B cell (primary cell): ENCODE measurements at regions not wholly inside any gene's neighbourhood (a gene's known extent, or its start where the extent isn't known, plus 50 kb on each side); places are given as distances from the start of the nearest gene placed in this dataset.

Source experiments
- ATAC-seq: fragments of 200-7000 bp; cut with Tn5 transposase; one replicate; pipeline ENCODE4 v1.10.0; 2021; ENCODE audit warnings: low read depth, mild to moderate bottlenecking, moderate number of reproducible peaks, moderate library complexity
- CTCF ChIA-PET: fragments of 350-600 bp; sonication (Branson Sonifier 250); formaldehyde crosslinking; loops from one replicate; lab custom pipeline; 2021; ENCODE audit warnings: antibody characterized with exemption, inconsistent platforms; lab: Charles Lee
- POLR2A ChIA-PET: fragments of 350-600 bp; sonication (Branson Sonifier 250); formaldehyde crosslinking; loops from one replicate; lab custom pipeline; 2021; ENCODE audit warnings: antibody characterized with exemption; lab: Charles Lee
- DNase-seq: peaks from one replicate; pipeline ENCODE4 v3.0.0; 2013
- H2AFZ ChIP-seq: 2 replicates; pipeline ENCODE4 v1.6.1; 2012; ENCODE audit warnings: mild to moderate bottlenecking, low read depth, low read length; ENCODE audit not compliant: insufficient read depth, poor library complexity, severe bottlenecking
- H3K27ac ChIP-seq, 2 donors: 1 replicate in 1 of 2; 2 replicates in 1 of 2; pipeline ENCODE4 v1.5.1; 2012 to 2013; ENCODE audit warnings: low read length in 2 of 2, mild to moderate bottlenecking in 2 of 2, moderate library complexity in 1 of 2
- H3K27me3 ChIP-seq, 4 experiments: fragments of 200-600 bp in 1 of 4; sonication (generic) in 1 of 4; replicated peaks in 1 of 4; 1 replicate in 2 of 4; 2 replicates in 2 of 4; pipeline versions ENCODE4 v1.6.1 to v1.7.0; 2013 to 2016; ENCODE audit warnings: low read length in 3 of 4, mild to moderate bottlenecking in 2 of 4, mixed read lengths in 1 of 4, moderate library complexity in 1 of 4; ENCODE audit not compliant: insufficient read depth in 4 of 4, control insufficient read depth in 3 of 4; ENCODE audit errors: control extremely low read depth in 1 of 4
- H3K36me3 ChIP-seq, 2 experiments: replicated peaks in 1 of 2; 1 replicate in 1 of 2; 2 replicates in 1 of 2; pipeline versions ENCODE4 v1.6.1 to v1.7.1; 2013; ENCODE audit warnings: low read length in 1 of 2; ENCODE audit not compliant: insufficient read depth in 2 of 2, control insufficient read depth in 1 of 2; ENCODE audit errors: control extremely low read depth in 1 of 2, extremely low read depth in 1 of 2
- H3K4me1 ChIP-seq, 2 donors: fragments of 200-600 bp in 1 of 2; sonication (generic) in 1 of 2; 1 replicate in 1 of 2; 2 replicates in 1 of 2; pipeline versions ENCODE4 v1.5.1 to v1.6.1; 2013 to 2017; ENCODE audit warnings: low read length in 2 of 2; ENCODE audit not compliant: control insufficient read depth in 2 of 2, insufficient read depth in 2 of 2
- H3K4me2 ChIP-seq: replicated peaks from 2 replicates; pipeline ENCODE3; 2012; ENCODE audit warnings: mild to moderate bottlenecking, low read depth, low read length; ENCODE audit not compliant: poor library complexity, severe bottlenecking
- H3K4me3 ChIP-seq, 5 experiments: fragments of 200-600 bp in 1 of 5; sonication (generic) in 1 of 5; 1 replicate in 3 of 5; 2 replicates in 2 of 5; pipeline versions ENCODE4 v1.5.1 to v1.7.0; 2011 to 2016; ENCODE audit warnings: low read length in 4 of 5, mild to moderate bottlenecking in 4 of 5, low read depth in 2 of 5, control low read depth in 1 of 5, moderate library complexity in 1 of 5; ENCODE audit not compliant: insufficient read depth in 1 of 5; ENCODE audit errors: control extremely low read depth in 1 of 5, extremely low read depth in 1 of 5
- H3K79me2 ChIP-seq: fragments of 200-600 bp; sonication (generic); one replicate; pipeline ENCODE4 v1.6.0; 2016; ENCODE audit warnings: low read length; ENCODE audit not compliant: control insufficient read depth, insufficient read depth
- H3K9ac ChIP-seq: fragments of 200-600 bp; sonication (generic); 2 replicates; pipeline ENCODE4 v1.6.1; 2017; ENCODE audit warnings: mild to moderate bottlenecking, low read length, moderate library complexity
- H3K9me3 ChIP-seq, 3 donors: one replicate each; pipeline versions ENCODE4 v1.6.1 to v1.7.1; 2013; ENCODE audit warnings: low read length in 2 of 3; ENCODE audit not compliant: control insufficient read depth in 2 of 3, insufficient read depth in 1 of 3; ENCODE audit errors: control extremely low read depth in 1 of 3
- H4K20me1 ChIP-seq: 2 replicates; pipeline ENCODE4 v1.6.0; 2012; ENCODE audit warnings: mild to moderate bottlenecking, low read length; ENCODE audit not compliant: insufficient read depth, control insufficient read depth, poor library complexity, severe bottlenecking
- H3K27ac Mint-ChIP-seq: one replicate; pipeline ENCODE4 v1.8.0; 2021; ENCODE audit warnings: mixed read lengths
- H3K27me3 Mint-ChIP-seq: one replicate; pipeline ENCODE4 v1.8.0; 2021; ENCODE audit warnings: mixed read lengths
- H3K4me1 Mint-ChIP-seq: one replicate; pipeline ENCODE4 v1.8.0; 2021; ENCODE audit warnings: mixed read lengths
- H3K4me3 Mint-ChIP-seq: one replicate; pipeline ENCODE4 v1.8.0; 2021; ENCODE audit warnings: mixed read lengths
- H3K9me3 Mint-ChIP-seq: one replicate; pipeline ENCODE4 v1.8.0; 2022; ENCODE audit warnings: mixed read lengths; ENCODE audit not compliant: insufficient read depth
- CTCF ChIP-seq: fragments of 200-600 bp; IDR thresholded peaks from one replicate; pipeline ENCODE4 v1.8.0; 2022; ENCODE audit warnings: antibody characterized with exemption, mild to moderate bottlenecking
- EZH2 ChIP-seq: IDR thresholded peaks from 2 replicates; pipeline ENCODE4 v1.6.1; 2012; ENCODE audit warnings: borderline replicate concordance, low read depth, mild to moderate bottlenecking, moderate library complexity, low read length; ENCODE audit not compliant: insufficient read depth, poor library complexity, severe bottlenecking
- WGBS: methylation state at CpG from one replicate; pipeline ENCODE4 v1.1.5; 2013; ENCODE audit warnings: missing lambda C conversion rate; ENCODE audit not compliant: insufficient coverage; 5-methylcytosine and 5-hydroxymethylcytosine counted together
- intact Hi-C: fragments of 100-400 bp; cut with micrococcal nuclease; formaldehyde crosslinking; loops from one replicate; pipeline ENCODE4 v1.10.0; 2022

- Histone ChIP-seq H3K4me2 (no peak overlapping the region), H3K4me1 (no peaks in the 10 kb centered on the region), H3K27ac (no peak overlapping the region), H3K79me2 (no peaks in the 10 kb centered on the region), H3K9ac (no peak overlapping the region), H3K36me3 (no peaks in the 10 kb centered on the region), H2AFZ (no peak overlapping the region), H4K20me1 (no peaks in the 10 kb centered on the region), H3K9me3 (peaks cover 0 to 6% (median 0%) of the 10 kb centered on the region in 3 donors), H3K4me3 (no peak overlapping the region), H3K27me3 (no peaks in the 10 kb centered on the region)
- POLR2A ChIA-PET, result no interaction called here
- H3K4me3 Mint-ChIP-seq, result no peak overlapping the region
- H3K4me1 Mint-ChIP-seq, result no peaks in the 10 kb centered on the region
- TF ChIP-seq CTCF, result no peak
- CTCF ChIA-PET, result no interaction called here
- intact Hi-C loops, result no loop called here
- DNase-seq (no peak), ATAC-seq (no peak)
- no peaks in the 10 kb centered on the region for H3K27me3 Mint-ChIP-seq
- WGBS, result no CpG with 5 or more reads among the region's 1 CpG
- H3K27ac Mint-ChIP-seq, result no peak overlapping the region
- H3K9me3 Mint-ChIP-seq, result no peaks in the 10 kb centered on the region
Observed at GRCh38 chr1:189596197-189596596, 881.5 kb downstream of the BRINP3 start.

GRCh38 chr1:189597083-189597482 is 880.6 kb downstream of the BRINP3 start:
- no CpG with 5 or more reads among the region's 3 CpGs for WGBS
- POLR2A ChIA-PET, result no interaction called here

More at GRCh38 chr1:189597083-189597482, 880.6 kb downstream of the BRINP3 start:
- H3K27ac ChIP-seq, result no peak overlapping the region
- TF ChIP-seq EZH2 (no peak), CTCF (no peak)
- peaks cover 0 to 6% (median 0%) of the 10 kb centered on the region in 3 donors for H3K9me3 ChIP-seq
- ATAC-seq (no peak), DNase-seq (no peak)
- H3K79me2 ChIP-seq, result no peaks in the 10 kb centered on the region
- H3K4me3 Mint-ChIP-seq, result no peak overlapping the region
- H2AFZ ChIP-seq, result no peak overlapping the region
- H3K4me2 ChIP-seq, result no peak overlapping the region
- H4K20me1 ChIP-seq, result no peaks in the 10 kb centered on the region
- H3K27me3 ChIP-seq, result no peaks in the 10 kb centered on the region
- H3K36me3 ChIP-seq, result no peaks in the 10 kb centered on the region
- intact Hi-C loops, result no loop called here
- no peaks in the 10 kb centered on the region for H3K9me3 Mint-ChIP-seq
- no peaks in the 10 kb centered on the region for H3K4me1 Mint-ChIP-seq
- no peak overlapping the region for H3K9ac ChIP-seq
- no peak overlapping the region for H3K27ac Mint-ChIP-seq
- CTCF ChIA-PET, result no interaction called here
- no peaks in the 10 kb centered on the region for H3K4me1 ChIP-seq
- no peak overlapping the region for H3K4me3 ChIP-seq
- no peaks in the 10 kb centered on the region for H3K27me3 Mint-ChIP-seq
